NCI-H82 (cell line): ENCODE measurements at regions not wholly inside any gene's neighbourhood (a gene's known extent, or its start where the extent isn't known, plus 50 kb on each side); places are given as distances from the start of the nearest gene placed in this dataset.
"Not testable (repeated sequence)": the region's sequence is repeated elsewhere in the genome, so short reads cannot be mapped to it uniquely, and the experiment has no call there.

Experiments used
- DNase-seq: peaks from one replicate; lab custom pipeline; 2025; lab: John Stamatoyannopoulos, UW

- no peak for DNase-seq
Measured at GRCh38 chr6:60670036-60670435, 1616.0 kb downstream of the KHDRBS2 start.

DNA sequence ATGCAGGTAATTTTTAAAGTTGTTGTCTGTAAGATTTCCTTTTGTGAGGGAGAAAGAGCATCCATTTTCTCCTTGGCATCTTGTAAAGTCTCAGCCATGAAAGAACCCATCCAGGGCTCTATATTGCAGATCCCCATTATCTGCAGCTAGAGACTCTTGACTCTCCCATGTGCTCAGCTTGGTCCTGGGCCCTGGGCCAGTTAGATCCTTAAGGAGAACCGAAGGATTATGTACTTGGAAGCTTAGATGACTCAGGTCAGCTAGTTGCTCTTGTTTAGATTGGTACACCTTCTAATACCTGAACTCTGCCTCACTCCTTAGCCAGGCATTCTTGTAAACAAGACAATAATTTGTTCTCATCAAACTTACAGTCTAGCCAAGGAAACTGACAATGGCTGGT is 1617.6 kb downstream of the KHDRBS2 start:
- DNase-seq = no peak

GRCh38 chr6:60663199-60663598 is 1622.8 kb downstream of the KHDRBS2 start:
- not testable (repeated sequence) for DNase-seq

- DNase-seq = no peak
Measured at GRCh38 chr6:60643870-60644269, 1642.2 kb downstream of the KHDRBS2 start.

DNA sequence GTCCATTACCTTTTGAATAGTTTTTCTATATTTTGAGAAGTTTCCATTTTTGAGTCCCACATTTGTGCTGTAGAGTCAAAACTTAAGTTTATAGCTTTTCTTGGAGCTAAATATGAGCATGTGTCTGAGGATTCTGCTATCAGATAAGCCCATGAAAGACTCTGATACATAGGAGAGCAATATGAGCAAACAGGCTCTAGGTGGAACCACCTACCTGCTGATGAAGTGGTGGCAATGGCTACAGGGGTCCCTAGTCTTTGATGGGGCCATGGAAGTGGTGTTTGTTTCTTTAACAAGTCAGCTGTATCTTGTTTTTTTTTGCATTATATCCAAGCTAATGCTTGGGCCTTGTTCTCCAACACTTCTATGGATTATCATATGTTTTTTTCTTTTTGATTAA is 1646.8 kb downstream of the KHDRBS2 start:
- not testable (repeated sequence) for DNase-seq
